Body of pancreas (tissue), 4 donors: ENCODE measurements at regions not wholly inside any gene's neighbourhood (a gene's known extent, or its start where the extent isn't known, plus 50 kb on each side); places are given as distances from the start of the nearest gene placed in this dataset.

Experiments used
- CTCF ChIP-seq, 7 experiments: fragments of 450-650 bp in 4 of 7; fragments of 200-600 bp in 3 of 7; sonication (generic) in 3 of 7; IDR thresholded peaks; one replicate each; pipeline ENCODE4 v1.5.1; 2016 to 2019; ENCODE audit warnings: antibody characterized with exemption in 7 of 7
- POLR2A ChIP-seq, 3 donors: fragments of 450-650 bp; IDR thresholded peaks; one replicate each; pipeline ENCODE4 v1.6.1; 2016; ENCODE audit warnings: antibody characterized with exemption in 3 of 3, mild to moderate bottlenecking in 2 of 3

GRCh38 chr4:45745741-45746140, 378.1 kb downstream of the GABRG1 start:
- TF ChIP-seq CTCF (IDR thresholded peaks at IDR 0.05) (no peak), POLR2A (IDR thresholded peaks at IDR 0.05) (no peak)
